ENCODE measurements at regions not wholly inside any gene's neighbourhood (a gene's known extent, or its start where the extent isn't known, plus 50 kb on each side); places are given as distances from the start of the nearest gene placed in this dataset.

- intact Hi-C loops (cut with micrococcal nuclease; ENCODE audit: unreplicated experiment) = no loop called here
- no peaks in the 10 kb centered on the region for H3K9me3 ChIP-seq (ENCODE audit: low read depth, low read length, poor library complexity, severe bottlenecking)
- no peak for DNase-seq (ENCODE audit: low spot score)
- ChIA-PET POLR2A (ENCODE audit: low non-redundant PET) (no interaction called here), CTCF (no interaction called here)
- H3K27ac ChIP-seq (ENCODE audit: low read depth, low read length, poor library complexity, severe bottlenecking) = no peak overlapping the region
- no TSS peak for BruUV-seq (replicated peaks)
- H3K36me3 ChIP-seq (ENCODE audit: insufficient read depth, low read length, poor library complexity, severe bottlenecking) = no peaks in the 10 kb centered on the region
- no peak overlapping the region for H3K4me3 ChIP-seq (ENCODE audit: low read depth, low read length, poor library complexity, severe bottlenecking)
- no peaks in the 10 kb centered on the region for H3K4me1 ChIP-seq (ENCODE audit: insufficient read depth, low read length, poor library complexity, severe bottlenecking)
- TF ChIP-seq CTCF (conservative IDR thresholded peaks at IDR 0.05; ENCODE audit: low read depth, low read length) (no peak), EZH2 (IDR thresholded peaks at IDR 0.05; ENCODE audit: borderline replicate concordance, low read depth, low read length, poor library complexity, severe bottlenecking) (no peak)
- H3K27me3 ChIP-seq (replicated peaks; ENCODE audit: insufficient read depth, low read depth, low read length, poor library complexity) = no peaks in the 10 kb centered on the region
Measured at GRCh38 chr21:31455506-31455905, 111.4 kb upstream of the TIAM1 start.

GRCh38 chr21:31450980-31451379 is 106.9 kb upstream of the TIAM1 start:
- CTCF ChIA-PET = no interaction called here

GRCh38 chr21:31449921-31450535 is 106.0 kb upstream of the TIAM1 start:
- Histone ChIP-seq H3K4me3 (ENCODE audit: low read depth, low read length, poor library complexity, severe bottlenecking) (no peak overlapping the region), H3K9me3 (ENCODE audit: low read depth, low read length, poor library complexity, severe bottlenecking) (no peaks in the 10 kb centered on the region), H3K4me1 (ENCODE audit: insufficient read depth, low read length, poor library complexity, severe bottlenecking) (no peaks in the 10 kb centered on the region), H3K27ac (ENCODE audit: low read depth, low read length, poor library complexity, severe bottlenecking) (no peak overlapping the region), H3K27me3 (replicated peaks; ENCODE audit: insufficient read depth, low read depth, low read length, poor library complexity) (no peaks in the 10 kb centered on the region), H3K36me3 (ENCODE audit: insufficient read depth, low read length, poor library complexity, severe bottlenecking) (no peaks in the 10 kb centered on the region)
- BruUV-seq (replicated peaks) = no TSS peak
- ChIA-PET POLR2A (ENCODE audit: low non-redundant PET) (no interaction called here), CTCF (no interaction called here)
- TF ChIP-seq EZH2 (IDR thresholded peaks at IDR 0.05; ENCODE audit: borderline replicate concordance, low read depth, low read length, poor library complexity, severe bottlenecking) (no peak), CTCF (conservative IDR thresholded peaks at IDR 0.05; ENCODE audit: low read depth, low read length) (no peak)
- DNase-seq (ENCODE audit: low spot score) = no peak
- intact Hi-C loops (cut with micrococcal nuclease; ENCODE audit: unreplicated experiment) = no loop called here

More at GRCh38 chr21:31450980-31451379, 106.9 kb upstream of the TIAM1 start:
- H3K4me1 ChIP-seq (ENCODE audit: insufficient read depth, low read length, poor library complexity, severe bottlenecking) = no peaks in the 10 kb centered on the region
- TF ChIP-seq EZH2 (IDR thresholded peaks at IDR 0.05; ENCODE audit: borderline replicate concordance, low read depth, low read length, poor library complexity, severe bottlenecking) (no peak), CTCF (conservative IDR thresholded peaks at IDR 0.05; ENCODE audit: low read depth, low read length) (no peak)
- no TSS peak for BruUV-seq (replicated peaks)
- H3K9me3 ChIP-seq (ENCODE audit: low read depth, low read length, poor library complexity, severe bottlenecking) = no peaks in the 10 kb centered on the region
- POLR2A ChIA-PET (ENCODE audit: low non-redundant PET) = no interaction called here
- no peaks in the 10 kb centered on the region for H3K36me3 ChIP-seq (ENCODE audit: insufficient read depth, low read length, poor library complexity, severe bottlenecking)
- no peaks in the 10 kb centered on the region for H3K27me3 ChIP-seq (replicated peaks; ENCODE audit: insufficient read depth, low read depth, low read length, poor library complexity)
- DNase-seq (ENCODE audit: low spot score) = no peak
- H3K4me3 ChIP-seq (ENCODE audit: low read depth, low read length, poor library complexity, severe bottlenecking) = no peak overlapping the region
- intact Hi-C loops (cut with micrococcal nuclease; ENCODE audit: unreplicated experiment) = no loop called here
- no peak overlapping the region for H3K27ac ChIP-seq (ENCODE audit: low read depth, low read length, poor library complexity, severe bottlenecking)
